Left hindlimb (tissue), 1 donor: ENCODE measurements at regions not wholly inside any gene's neighbourhood (a gene's known extent, or its start where the extent isn't known, plus 50 kb on each side); places are given as distances from the start of the nearest gene placed in this dataset.

ENCODE experiments used
- DNase-seq: peaks from one replicate; pipeline ENCODE4 v3.0.0-alpha.2; 2018

DNA sequence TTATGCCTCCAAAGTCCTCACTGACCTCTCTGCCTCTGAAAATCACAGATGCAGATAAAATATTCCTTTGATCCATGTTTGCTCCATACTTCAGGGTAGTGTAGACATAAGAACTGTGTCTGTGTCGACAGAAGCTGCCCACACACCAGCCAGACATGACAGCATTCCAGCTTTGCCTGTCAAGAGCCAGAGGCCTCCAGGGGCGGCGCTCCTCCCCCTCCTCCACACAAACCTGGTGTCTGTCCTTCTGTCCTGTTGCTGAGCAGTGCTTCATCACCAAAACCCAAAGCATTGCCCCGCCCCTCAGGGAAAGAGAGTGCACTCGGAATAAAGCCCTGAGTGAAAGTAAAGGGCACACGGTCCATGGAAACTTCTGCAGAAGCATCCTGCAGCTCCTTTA, 379.4 kb downstream of the FBXW7 start:
- no peak for DNase-seq

DNA sequence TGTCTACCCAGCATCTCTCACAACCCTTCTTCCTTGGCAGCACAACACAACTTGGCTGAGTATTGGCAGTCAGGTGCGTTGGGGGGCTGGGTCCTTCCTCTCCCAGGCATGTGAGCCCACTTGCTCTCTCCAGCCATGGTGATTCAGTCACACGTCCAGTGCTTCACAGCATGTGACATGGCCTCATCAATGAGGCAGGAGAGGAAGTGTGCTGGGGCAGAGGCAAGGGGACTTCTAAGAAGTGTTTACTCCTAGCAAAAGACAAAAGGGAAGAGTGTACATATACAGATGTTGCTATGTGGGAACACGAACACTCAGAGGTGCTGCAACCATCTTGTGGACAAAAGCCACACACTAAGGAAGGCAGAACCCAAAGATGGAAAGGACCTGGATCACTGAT, 380.8 kb downstream of the FBXW7 start:
- DNase-seq: no peak

DNA sequence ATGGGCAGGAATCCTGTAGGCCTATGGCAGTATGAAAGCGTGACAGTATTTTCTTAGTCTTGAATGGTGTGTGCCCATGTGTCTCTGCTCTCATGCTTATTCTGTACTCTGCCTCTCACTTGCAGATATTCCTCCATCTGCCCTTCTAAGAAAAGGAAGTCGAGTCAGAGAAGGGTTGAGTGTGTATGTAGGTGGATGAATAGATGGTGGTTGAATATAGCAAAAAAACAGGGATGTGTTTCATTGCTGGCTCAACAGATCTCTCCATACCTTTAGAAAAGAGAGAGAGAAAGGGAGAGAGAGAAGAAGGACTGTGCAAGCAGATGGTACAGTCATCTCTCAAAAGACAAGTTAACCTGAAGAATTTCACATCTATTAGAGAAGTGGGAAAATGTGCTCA, 381.5 kb downstream of the FBXW7 start:
- DNase-seq: no peak

DNA sequence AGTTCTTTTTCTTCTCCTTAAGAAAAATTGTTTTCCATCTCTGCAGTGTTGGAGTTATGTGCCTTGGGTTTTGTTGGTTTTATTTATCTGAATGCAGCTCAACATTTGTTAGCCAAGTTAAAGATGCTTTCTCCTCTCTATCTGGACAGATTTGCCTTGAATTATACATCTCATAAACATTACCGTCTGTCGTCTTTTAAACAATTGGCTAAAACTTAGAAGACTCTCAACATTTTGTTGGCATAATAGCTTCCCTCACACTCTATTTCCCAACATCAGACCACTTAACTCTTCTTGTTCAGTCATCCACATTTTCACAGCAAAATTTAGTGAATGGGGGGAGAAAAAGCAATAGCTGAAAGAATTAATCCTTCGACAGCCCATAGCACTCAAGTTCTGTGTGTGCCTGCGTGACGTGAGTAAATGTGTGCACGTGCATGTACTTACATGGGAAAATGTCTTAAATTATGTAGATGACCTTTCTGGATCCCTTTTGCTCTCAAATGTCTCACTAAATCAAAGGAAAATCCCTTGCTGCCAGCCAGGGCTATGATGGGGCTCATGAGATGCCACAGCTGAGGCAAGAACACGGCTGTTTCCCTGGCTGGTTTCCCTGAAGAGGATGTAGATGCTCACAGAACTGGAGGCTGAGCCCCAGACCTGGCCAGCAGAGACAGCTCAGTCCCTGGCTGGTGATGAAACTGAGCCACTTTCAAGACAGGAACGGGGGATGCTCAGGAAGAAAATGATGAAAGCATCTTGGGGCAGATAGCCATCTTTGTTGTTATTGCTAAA, 382.2 kb downstream of the FBXW7 start:
- DNase-seq: no peak

DNA sequence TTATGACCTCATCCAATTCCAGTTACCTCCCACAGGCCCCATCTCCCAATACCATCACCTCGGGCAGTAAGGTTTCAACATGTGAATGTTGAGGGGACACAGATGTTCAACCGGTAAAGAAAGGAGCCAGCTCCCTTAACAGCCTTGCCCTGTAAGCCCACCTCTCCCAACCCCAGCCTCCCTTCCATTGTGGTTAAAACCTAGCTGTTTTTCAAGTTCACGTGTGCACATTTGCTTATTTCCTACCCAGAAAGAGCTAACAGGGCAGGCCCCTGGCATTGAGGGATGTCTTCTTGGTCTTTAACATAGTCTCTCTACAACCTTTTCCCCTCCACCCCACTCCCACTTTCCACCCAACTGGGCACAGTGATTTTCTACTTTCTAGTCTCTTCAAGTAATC, 385.7 kb downstream of the FBXW7 start:
- no peak for DNase-seq

DNA sequence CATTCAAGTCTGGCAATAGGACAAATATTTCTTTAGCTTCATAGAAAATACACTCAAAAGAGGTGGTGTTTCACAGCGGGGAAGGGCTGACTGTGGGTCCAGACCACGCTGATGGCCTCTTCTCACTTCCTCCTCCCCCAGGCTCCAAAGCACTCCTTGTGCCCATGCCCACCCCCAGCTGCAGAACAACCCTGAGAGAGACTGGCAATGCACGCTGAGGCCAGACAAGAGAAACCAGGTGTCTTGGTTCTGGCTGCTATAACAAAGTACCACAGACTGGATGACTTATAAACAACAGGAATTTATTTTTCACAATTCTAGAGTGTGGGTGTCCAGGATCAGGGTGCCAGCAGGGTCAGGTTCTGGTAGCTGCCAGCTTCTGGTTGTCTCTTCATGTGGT, 386.1 kb downstream of the FBXW7 start:
- DNase-seq: no peak

DNA sequence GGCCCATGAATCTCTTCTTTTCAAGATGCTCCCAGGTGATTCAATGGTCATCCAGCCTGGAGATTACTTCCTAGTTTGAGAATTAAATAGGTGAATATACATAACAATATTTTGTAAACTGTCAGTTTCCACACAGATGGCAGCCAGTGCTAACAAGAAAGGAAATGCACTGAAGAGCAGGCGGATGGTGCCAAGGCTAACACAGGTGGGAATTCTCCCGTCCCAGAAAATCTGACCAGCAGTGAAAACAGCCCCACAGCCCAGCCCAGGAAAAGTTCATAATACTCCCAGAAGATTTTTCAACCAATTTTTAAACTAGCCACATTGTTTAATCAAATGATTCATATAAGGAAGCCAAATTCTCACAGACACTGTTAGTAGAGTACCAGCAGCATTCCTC, 387.2 kb upstream of the GATB start:
- DNase-seq: no peak

DNA sequence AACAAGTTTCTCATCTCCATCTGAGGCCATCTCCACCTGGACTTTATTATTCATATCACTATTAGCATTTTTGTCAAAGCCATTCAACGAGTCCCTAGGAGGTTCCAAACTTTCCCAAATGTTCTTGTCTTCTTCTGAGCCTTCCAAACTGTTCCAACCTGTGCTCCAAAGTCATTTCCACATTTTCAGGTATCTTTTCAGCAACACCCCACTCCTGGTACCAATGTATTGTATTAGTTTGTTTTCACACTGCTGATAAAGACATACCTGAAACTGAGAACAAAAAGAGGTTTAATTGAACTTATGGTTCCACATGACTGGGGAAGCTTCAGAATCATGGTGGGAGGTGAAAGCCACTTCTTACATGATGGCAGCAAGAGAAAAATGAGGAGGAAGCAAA, 385.4 kb upstream of the GATB start:
- no peak for DNase-seq

DNA sequence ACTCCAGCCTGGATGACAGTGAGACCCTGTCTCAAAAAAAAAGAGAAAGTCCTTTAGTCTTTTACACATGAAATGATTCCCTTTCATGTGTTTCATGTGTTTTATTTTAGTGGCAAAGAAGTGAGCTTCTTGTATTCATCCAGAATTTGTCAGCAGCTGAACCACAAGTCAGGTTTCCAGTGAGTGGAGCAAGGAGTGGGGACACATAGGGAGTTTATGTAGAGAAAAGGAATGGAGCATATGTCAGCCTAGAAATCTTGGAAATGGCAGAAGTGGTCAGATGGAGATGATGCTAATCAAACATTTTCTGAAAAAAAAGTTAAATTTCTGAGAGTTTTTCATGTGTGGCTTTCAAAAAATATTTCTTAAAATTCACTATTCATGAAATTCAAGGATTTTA, 383.0 kb upstream of the GATB start:
- DNase-seq: no peak

DNA sequence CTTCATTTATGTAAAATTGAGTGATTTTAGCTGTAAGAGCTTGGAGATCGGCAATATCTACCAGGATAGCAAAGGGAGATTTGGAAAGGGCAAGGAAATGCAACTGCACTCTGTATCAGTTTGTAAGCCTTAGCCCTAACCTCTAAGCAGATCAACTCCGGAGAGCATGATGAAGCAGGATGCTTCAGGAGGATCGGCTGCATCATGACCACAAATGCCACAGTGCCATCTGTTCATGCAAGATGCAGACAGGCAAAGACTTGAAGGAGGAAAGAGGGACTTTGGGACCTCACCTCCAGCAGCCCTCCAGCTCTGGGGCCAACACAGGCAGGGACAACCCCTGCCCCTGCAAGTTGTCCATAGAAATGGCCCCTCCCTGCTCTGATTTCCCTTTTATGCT, 377.6 kb upstream of the GATB start:
- no peak for DNase-seq

DNA sequence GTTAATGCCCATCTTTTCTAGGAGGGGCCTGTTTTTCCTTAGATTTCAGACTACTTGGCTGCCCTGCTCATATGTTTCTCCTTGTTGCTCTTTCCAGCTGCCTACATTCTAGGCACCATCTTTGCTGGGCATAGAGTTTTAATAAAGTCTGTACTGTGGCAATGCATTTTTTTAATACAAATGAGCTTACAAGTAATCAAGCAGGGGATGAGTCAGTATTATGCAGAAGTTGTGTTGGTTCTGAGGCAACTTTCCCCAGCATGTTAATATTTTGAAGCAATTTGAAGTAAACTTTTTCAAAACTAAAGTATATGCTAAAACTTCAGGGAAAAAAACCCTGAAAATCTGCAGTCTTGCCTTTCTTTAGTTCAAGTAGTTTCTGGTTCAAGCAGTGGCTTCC, 372.0 kb upstream of the GATB start:
- DNase-seq: no peak

DNA sequence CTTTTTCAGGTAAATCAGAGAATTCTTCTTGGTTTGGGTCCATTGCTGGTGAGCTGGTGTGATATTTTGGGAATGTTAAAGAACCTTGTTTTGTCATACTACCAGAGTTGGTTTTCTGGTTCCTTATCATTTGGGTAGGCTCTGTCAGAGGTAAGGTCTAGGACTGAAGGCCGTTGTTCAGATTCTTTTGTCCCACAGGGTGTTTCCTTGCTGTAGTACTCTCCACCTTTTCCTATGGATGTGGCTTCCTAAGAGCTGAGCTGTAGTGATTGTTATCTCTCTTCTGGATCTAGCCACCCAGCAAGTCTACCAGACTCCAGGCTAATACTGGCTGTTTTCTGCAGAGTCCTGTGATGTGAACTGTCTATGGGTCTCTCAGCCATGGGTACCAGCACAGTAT, 367.5 kb upstream of the GATB start:
- no peak for DNase-seq

DNA sequence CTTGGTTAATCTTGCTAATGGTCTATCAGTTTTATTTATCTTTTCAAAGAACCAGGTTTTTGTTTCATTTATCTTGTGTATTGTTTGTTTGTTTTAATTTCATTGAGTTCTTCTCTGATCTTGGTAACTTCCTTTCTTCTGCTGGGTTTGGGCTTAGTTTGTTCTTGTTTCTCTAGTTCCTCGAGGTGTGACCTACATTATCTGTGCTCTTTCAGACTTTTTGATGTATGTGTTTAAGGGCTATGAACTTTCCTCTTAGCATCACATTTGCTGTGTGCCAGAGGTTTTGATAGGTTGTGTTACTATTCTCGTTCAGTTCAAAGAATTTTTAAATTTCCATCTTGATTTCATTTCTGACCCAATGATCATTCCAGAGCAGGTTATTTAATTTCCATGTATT, 365.4 kb upstream of the GATB start:
- no peak for DNase-seq

DNA sequence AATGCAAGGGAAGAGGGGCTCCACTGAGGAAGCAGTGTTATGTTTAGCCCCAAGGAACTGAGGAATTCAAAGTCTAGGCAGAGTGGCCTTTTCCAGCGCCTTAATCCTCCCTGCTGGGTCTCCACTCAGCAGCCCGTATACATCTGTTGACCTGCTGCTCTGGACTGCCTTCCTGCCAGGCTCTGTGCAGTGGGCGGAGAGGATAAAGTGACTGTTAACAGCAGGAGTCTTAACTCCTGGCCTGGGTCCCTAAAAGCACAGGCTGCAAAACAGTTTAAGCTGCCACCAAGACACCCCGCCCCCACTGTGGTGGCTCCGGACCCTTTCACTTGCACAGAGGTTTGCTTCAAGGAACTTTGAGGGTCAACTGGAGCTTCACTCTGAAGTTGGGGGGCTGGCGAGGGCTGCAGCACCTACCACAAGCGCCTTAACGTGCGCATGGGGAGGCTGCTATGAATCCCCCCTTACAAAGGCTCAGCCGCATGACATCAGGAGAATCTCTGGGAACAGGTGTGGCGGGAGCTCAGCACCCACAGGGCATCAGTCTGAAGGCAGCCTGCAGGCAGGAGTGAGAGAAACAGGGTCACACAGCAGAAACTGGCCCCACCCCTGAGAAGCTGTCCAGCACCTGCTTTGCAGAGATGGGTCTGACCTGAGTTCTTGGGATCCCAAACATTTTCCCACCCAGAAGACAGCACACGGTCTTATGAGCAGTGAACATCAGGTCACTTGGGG, 358.2 kb upstream of the GATB start:
- no peak for DNase-seq

DNA sequence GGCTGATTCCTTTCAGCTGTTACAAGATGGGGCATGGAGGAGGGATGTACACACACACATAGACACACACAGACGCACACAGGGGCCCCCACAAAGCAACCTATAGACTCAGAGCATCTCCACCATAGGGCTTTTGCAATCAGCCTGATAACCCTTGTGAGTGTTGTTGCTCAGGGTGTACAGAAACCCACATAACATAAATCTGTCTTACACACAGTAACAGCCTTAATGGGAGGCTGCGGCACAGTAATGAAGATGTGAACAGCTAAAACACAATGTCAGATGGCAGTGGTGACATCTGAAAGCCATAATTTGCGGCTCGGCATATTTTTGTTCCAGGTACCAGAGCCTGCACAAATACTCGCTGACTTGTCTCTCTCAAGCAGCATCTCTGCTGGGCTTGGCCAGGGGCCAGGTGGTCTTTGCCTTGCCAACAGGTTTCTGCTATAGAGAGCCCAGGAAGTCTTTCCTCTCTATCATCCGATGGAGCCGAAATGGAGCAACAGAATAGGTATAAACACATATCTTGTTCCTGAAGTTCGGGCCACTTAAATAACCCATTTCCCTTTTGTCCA, 357.2 kb upstream of the GATB start:
- no peak for DNase-seq

DNA sequence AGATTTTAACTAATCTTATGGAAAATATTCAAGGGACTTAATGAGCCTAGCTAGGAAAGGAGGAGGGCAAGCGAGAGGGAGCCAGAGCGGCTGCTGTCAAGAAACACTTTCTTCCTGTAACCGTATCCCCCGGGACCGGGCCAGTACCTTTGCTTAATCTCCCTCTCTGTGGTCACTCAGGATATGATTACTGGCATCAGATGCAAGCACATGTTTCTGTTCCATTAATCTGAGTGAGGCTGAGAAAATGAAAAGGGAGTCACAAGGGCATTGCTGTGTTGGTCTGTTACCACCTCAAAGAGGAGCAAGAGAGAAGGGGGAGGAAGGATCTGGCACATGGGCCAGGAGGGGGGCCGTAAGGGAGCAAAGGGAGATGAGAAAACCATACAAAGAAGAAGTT, 356.7 kb upstream of the GATB start:
- no peak for DNase-seq

DNA sequence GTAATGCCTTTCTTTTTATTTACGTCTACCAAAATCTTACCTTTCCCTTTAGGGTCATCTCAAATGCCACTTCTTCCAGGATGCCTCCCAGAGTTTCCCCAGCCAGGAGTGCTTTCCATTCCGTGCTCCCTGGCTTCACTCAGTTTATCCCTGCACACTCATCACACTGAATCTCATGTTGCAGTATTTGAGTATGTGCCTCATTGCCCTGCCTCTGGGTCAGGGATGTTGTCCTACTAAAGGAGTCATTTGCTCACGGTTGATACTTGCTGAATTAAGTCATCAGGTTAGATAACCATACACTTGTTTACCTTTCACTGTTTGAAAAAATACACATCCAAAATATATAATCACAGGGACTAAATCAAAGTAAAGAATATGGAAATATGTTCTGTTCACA, 356.2 kb upstream of the GATB start:
- no peak for DNase-seq

DNA sequence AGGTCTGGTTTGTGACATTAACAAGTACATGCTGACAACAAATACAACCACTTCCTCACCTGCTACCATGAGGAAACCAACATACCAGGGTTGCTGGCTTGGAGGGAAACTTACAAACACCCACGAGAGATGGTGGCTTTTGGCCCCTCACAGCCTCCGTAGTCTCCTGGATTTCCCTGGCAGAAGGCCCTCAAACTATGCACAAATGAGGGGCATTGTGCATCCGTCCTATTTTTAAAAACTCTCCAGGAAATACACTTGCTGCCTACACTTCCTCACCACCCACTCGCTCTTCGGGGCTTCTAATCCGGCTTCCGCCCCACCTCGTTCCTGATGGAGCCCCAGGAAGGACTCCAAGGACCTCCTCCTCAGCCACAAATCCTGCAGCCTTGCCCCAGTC, 355.0 kb upstream of the GATB start:
- DNase-seq: no peak

DNA sequence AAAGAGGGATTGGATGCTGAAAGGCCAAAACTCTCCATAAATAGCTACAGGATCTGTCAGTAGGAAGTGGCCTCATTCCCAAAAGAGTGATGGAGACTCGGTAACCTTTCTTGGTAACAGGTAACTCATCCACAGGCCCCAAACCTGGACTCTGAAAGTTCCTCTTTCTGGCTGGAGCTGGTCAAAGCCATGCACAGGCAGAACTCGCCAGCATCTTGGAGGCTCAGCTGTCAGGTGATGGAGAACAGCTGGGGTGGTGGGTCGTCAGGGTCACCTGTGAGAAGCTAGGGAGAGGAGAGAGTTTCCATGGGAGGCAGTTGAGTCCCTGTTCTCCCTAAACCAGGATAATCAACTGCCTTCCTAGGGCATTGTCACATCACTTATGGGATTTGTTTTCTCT, 354.3 kb upstream of the GATB start:
- no peak for DNase-seq

DNA sequence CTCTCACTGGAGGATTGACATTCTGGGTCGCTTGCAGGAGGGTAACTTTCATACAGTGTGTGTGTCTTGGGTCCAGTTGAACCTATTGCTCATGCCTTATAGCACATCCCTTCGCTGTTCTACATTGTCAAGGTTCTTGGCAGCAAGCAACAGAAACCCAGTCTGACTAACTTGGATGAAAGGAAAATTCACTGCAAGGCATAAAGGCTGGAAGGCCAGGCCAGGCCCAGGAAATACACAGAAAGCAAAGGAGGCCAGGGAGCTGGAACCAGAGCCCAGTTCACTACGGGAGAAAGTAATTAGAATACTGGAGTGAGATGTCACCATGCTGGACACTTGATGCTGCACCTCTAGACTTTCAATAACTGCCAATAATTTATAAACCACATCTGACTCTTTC, 353.8 kb upstream of the GATB start:
- DNase-seq: no peak

DNA sequence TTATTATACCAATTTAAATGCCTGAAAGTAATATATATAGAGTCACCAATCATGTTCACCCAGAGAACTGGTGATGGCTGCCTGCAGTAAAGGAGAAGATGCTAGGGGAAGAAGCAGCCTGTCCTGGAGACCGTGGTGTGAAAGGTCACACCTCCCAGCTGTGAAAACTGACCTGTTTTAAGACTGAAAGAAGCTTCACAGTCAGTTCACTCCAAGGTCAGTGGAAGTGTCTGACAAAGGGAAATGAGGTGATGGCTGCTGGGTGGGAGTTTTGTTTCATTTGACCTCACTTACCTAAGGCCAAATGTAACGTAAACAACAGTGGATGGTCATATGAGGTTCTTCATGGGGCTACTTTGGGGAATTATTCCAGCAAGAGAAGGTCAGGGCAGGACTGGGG, 352.1 kb upstream of the GATB start:
- no peak for DNase-seq

DNA sequence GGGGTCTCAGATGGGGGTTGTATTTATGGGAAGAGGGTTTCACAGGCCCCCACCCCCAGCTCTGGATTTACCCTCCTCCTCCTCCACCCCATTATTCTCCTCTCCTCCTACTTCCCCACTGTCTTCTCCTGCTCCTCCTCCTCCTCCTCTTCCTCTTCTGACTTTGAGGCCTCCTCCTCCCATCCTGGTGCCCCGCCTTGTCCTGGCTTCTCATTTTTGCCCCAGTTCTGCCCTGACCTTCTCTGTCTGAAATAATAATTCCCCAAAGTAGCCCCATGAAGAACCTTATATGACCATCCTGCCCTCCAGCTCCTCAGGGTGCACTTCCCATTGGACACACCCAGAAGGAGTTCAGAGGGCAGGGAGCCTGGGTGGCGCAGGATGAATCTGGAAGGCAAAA, 351.4 kb upstream of the GATB start:
- DNase-seq: no peak

DNA sequence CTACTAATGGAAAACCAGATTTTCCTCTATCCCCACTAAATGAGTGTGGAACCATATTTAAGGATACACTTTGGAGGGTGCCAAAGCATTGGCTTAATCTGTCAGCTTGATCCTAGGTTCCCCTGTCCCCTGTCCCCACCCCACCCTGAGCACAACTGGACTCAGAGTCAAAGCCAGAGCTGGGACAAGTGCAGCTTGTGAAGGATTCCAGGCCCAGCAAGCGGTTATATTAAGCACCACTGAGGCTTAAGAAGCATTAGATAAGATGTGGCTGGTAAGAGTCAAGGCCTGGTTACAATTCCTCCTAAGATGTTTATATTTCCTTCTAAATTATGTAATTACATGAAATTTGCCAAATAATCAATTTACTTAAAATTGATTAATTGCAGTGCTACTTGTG, 350.0 kb upstream of the GATB start:
- DNase-seq: no peak
